Astrocyte of the cerebellum (primary cell): ENCODE measurements at regions not wholly inside any gene's neighbourhood (a gene's known extent, or its start where the extent isn't known, plus 50 kb on each side); places are given as distances from the start of the nearest gene placed in this dataset.
"Not testable (repeated sequence)": the region's sequence is repeated elsewhere in the genome, so short reads cannot be mapped to it uniquely, and the experiment has no call there.

Experiments
- DNase-seq: peaks from one replicate; pipeline ENCODE4 v3.0.0-alpha.2; 2011; ENCODE audit warnings: low read depth
- H3K4me3 ChIP-seq: 2 replicates; pipeline ENCODE4 v1.5.1; 2011; ENCODE audit warnings: mild to moderate bottlenecking, low read depth, low read length, moderate library complexity
- CTCF ChIP-seq: IDR thresholded peaks from 2 replicates; pipeline ENCODE4 v1.5.1; 2012; ENCODE audit warnings: low read length, low read depth, moderate library complexity, mild to moderate bottlenecking; ENCODE audit errors: missing control alignments
- in situ Hi-C: cut with HindIII; loops from 2 replicates; pipeline ENCODE4 v1.10.0; 2017; ENCODE audit warnings: low sequenced_read_pairs

DNA sequence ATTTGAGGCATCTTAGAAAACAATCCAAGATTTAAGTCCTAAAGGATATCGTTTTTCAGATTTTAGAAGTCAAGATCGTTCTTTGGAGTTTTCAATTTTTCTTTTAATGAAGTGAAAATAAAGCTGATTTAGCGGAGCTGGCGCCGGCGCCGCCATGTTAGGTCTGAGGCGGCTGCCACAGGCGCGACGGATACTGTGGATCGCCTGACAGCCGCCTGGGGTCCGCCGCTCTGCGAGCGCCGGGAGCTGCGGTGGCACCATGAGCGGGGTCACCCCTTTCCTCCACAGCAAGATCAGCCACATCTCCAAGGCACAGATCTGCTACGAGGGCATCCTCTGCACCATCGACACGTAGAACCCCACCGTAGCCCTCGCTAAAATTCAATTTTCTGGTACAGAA, 247.2 kb downstream of the GJA1 start:
- in situ Hi-C loops, result no loop called here
- no peak for TF ChIP-seq CTCF
- H3K4me3 ChIP-seq, result no peak overlapping the region
- DNase-seq, result no peak

- in situ Hi-C loops, result loop anchor here (5.0 kb wide), 1 partner anchor 249 kb away; the partner anchor contains the start of gene GJA1
- H3K4me3 ChIP-seq, DNase-seq: not testable (repeated sequence)
Measured at GRCh38 chr6:121685806-121686205, 250.4 kb downstream of the GJA1 start.

GRCh38 chr6:121686611-121687023, 251.2 kb downstream of the GJA1 start:
- in situ Hi-C loops, result loop anchor here (5.0 kb wide), 1 partner anchor 249 kb away; the partner anchor contains the start of gene GJA1
- no peak for DNase-seq
- no peak for TF ChIP-seq CTCF
- no peak overlapping the region for H3K4me3 ChIP-seq

- no peak for TF ChIP-seq CTCF
- in situ Hi-C loops, result loop anchor here (5.0 kb wide), 1 partner anchor 252 kb away; the partner anchor contains the start of gene GJA1
- DNase-seq, result no peak
Measured at GRCh38 chr6:121688974-121689373, 253.5 kb downstream of the GJA1 start.

GRCh38 chr6:121691126-121691551, 255.7 kb downstream of the GJA1 start:
- DNase-seq, result no peak
- H3K4me3 ChIP-seq, result no peak overlapping the region
- in situ Hi-C loops, result no loop called here
- TF ChIP-seq CTCF, result no peak

More at GRCh38 chr6:121688974-121689373, 253.5 kb downstream of the GJA1 start:
- H3K4me3 ChIP-seq, result no peak overlapping the region

GRCh38 chr6:121694389-121694788, 258.9 kb downstream of the GJA1 start:
- H3K4me3 ChIP-seq, result no peak overlapping the region
- in situ Hi-C loops, result no loop called here
- DNase-seq, result no peak
- TF ChIP-seq CTCF, result no peak

GRCh38 chr6:121694801-121695251, 259.4 kb downstream of the GJA1 start:
- H3K4me3 ChIP-seq, result no peak overlapping the region
- peak; percentile 86 for DNase-seq
- in situ Hi-C loops, result no loop called here
- TF ChIP-seq CTCF, result no peak
